ENCODE measurements at regions not wholly inside any gene's neighbourhood (a gene's known extent, or its start where the extent isn't known, plus 50 kb on each side); places are given as distances from the start of the nearest gene placed in this dataset.

GRCh38 chr10:128529225-128529624 lies 403.0 kb upstream of the MKI67 start:
- 74% methylated on average over 6 of the region's 6 CpGs for WGBS
- Histone ChIP-seq H3K27me3 (ENCODE audit: insufficient read depth, low read length) (no peaks in the 10 kb centered on the region), H3K4me1 (ENCODE audit: insufficient read depth, low read length) (peaks cover 23% of the 10 kb centered on the region), H3K36me3 (ENCODE audit: insufficient read depth, low read length) (no peaks in the 10 kb centered on the region), H3K4me3 (ENCODE audit: low read length) (no peak overlapping the region), H3K27ac (ENCODE audit: low read depth, low read length) (no peak overlapping the region), H3K9ac (ENCODE audit: low read depth, low read length) (no peak overlapping the region), H3K9me3 (ENCODE audit: insufficient read depth, low read depth, low read length) (no peaks in the 10 kb centered on the region)

DNA sequence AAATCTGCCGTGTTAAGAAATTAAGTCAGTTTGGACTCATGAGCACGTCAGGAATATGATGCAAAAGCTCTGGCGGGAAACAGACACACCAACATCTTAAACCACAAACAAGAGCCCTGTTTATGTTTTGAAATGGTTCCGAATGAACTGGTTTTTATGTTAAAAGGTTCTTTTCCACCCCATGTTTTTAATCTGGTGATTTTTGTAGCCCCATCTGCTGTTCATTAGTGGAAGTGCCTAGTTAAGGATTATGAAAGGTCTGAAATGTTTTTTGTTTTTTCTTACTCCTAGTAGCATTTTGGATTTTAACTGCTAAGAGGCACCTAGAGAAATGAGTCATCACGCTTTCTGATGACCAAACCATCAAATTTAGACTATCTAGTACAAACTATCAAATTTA lies 404.1 kb upstream of the MKI67 start:
- peaks cover 30% of the 10 kb centered on the region for H3K4me1 ChIP-seq (ENCODE audit: insufficient read depth, low read length)
- no peak overlapping the region for H3K4me3 ChIP-seq (ENCODE audit: low read length)
- H3K36me3 ChIP-seq (ENCODE audit: insufficient read depth, low read length): no peaks in the 10 kb centered on the region
- H3K27me3 ChIP-seq (ENCODE audit: insufficient read depth, low read length): no peaks in the 10 kb centered on the region
- H3K9me3 ChIP-seq (ENCODE audit: insufficient read depth, low read depth, low read length): no peaks in the 10 kb centered on the region
- no peak overlapping the region for H3K9ac ChIP-seq (ENCODE audit: low read depth, low read length)
- WGBS: 69% methylated on average over 5 of the region's 5 CpGs
- H3K27ac ChIP-seq (ENCODE audit: low read depth, low read length): no peak overlapping the region

DNA sequence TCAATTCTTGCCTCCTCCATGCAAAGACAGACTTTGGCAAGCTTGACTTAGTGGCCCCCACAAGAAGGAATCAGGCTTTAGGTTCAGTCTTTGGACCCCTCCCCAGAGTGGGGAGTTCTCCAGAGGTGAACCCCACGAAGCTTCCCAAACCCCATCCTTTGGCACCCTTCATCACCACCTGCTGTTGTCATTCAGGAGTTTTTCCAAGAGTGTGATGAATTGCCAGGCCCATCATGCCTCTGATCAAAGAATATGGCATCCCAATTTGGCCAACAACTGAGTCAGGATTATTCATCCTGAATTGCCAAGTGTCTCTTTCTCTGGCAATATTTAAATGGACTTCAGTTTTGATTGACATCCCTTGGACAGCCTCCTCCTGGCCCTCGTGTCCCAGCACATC lies 404.7 kb upstream of the MKI67 start:
- Histone ChIP-seq H3K4me3 (ENCODE audit: low read length) (no peak overlapping the region), H3K9ac (ENCODE audit: low read depth, low read length) (no peak overlapping the region), H3K27ac (ENCODE audit: low read depth, low read length) (no peak overlapping the region), H3K36me3 (ENCODE audit: insufficient read depth, low read length) (no peaks in the 10 kb centered on the region), H3K9me3 (ENCODE audit: insufficient read depth, low read depth, low read length) (no peaks in the 10 kb centered on the region), H3K27me3 (ENCODE audit: insufficient read depth, low read length) (no peaks in the 10 kb centered on the region), H3K4me1 (ENCODE audit: insufficient read depth, low read length) (peaks cover 30% of the 10 kb centered on the region)
- 92% methylated on average over 2 of the region's 2 CpGs for WGBS

DNA sequence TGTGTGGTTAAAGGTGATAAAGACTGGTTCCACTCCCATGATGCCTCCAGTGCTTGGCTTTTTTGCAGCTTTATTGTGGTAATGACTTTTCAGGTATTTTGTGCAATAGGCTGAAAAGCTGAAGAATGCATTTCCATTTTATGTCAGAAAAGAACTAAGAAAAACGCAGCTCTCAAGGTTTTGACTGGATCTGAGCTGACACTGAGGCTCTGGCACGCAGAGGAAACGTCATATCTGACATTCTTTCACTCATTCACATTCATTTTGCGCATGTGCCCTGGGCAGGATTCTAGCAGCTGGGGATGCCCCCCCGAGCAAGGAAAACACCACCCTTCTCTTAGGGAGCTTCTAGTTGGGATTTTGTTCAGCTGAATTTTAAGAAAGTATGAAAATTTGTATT lies 408.5 kb upstream of the MKI67 start:
- Histone ChIP-seq H3K27ac (ENCODE audit: low read depth, low read length) (no peak overlapping the region), H3K36me3 (ENCODE audit: insufficient read depth, low read length) (no peaks in the 10 kb centered on the region), H3K27me3 (ENCODE audit: insufficient read depth, low read length) (peaks cover 8% of the 10 kb centered on the region; the same call in 1 of the 2 replicates), H3K9ac (ENCODE audit: low read depth, low read length) (no peak overlapping the region), H3K4me3 (ENCODE audit: low read length) (no peak overlapping the region), H3K4me1 (ENCODE audit: insufficient read depth, low read length) (peaks cover 40% of the 10 kb centered on the region), H3K9me3 (ENCODE audit: insufficient read depth, low read depth, low read length) (no peaks in the 10 kb centered on the region)
- WGBS: 81% methylated on average over 4 of the region's 5 CpGs

DNA sequence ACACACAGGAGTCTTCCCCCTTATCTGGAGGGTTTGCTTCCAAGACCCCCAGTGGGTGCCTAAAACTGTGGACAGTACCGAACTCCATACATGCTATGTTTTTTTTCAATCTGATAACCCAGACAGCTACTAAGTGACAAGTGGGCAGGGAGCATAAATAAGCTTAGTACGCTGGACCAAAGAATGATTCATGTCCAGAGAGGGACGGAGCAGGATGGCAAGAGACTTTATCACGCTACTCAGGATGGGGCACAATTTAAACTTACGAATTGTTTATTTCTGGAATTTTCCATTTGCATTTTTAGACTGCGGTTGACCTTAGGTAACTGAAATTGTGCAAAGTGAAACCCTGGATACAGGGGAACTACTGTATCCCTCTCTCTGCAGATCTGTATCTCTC lies 410.0 kb upstream of the MKI67 start:
- H3K4me1 ChIP-seq (ENCODE audit: insufficient read depth, low read length): peaks cover 46% of the 10 kb centered on the region
- peaks cover 23% of the 10 kb centered on the region; the same call in 1 of the 2 replicates for H3K27me3 ChIP-seq (ENCODE audit: insufficient read depth, low read length)
- H3K4me3 ChIP-seq (ENCODE audit: low read length): no peak overlapping the region
- no peaks in the 10 kb centered on the region for H3K36me3 ChIP-seq (ENCODE audit: insufficient read depth, low read length)
- no peaks in the 10 kb centered on the region for H3K9me3 ChIP-seq (ENCODE audit: insufficient read depth, low read depth, low read length)
- no peak overlapping the region for H3K27ac ChIP-seq (ENCODE audit: low read depth, low read length)
- no peak overlapping the region for H3K9ac ChIP-seq (ENCODE audit: low read depth, low read length)
- WGBS: 94% methylated on average over 6 of the region's 6 CpGs

DNA sequence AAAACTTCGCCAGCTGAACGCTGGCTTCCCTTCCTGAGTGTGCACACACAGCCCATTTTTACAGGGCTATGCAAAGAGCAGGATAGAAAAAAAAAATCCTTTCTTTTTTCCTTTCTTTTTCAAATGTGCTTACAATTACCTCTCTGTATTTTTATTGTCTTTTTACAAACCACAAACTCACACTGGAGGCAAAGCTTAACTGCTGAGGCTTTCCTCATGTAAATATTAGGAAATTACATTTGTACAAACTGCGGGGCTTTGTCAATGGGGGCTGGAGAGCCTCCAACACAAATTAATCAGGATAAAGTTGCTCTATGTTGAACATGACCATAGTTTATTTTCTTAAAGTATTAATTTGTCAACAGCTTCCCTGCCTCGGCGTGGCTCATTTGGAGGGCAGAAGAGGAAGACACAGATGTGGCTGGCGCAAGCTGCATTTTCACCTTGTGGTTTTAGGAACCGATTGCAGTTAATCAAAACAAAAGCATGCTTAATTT lies 411.7 kb upstream of the MKI67 start:
- H3K9ac ChIP-seq (ENCODE audit: low read depth, low read length): peak overlapping the region; percentile 9; the same call in 1 of the 2 replicates
- WGBS: 43% methylated on average over 6 of the region's 7 CpGs
- H3K4me3 ChIP-seq (ENCODE audit: low read length): peak overlapping the region; percentile 10; the same call in 1 of the 2 replicates
- H3K27ac ChIP-seq (ENCODE audit: low read depth, low read length): no peak overlapping the region; the same call in 1 of the 2 replicates
- no peaks in the 10 kb centered on the region for H3K36me3 ChIP-seq (ENCODE audit: insufficient read depth, low read length)
- peaks cover 59% of the 10 kb centered on the region for H3K4me1 ChIP-seq (ENCODE audit: insufficient read depth, low read length)
- H3K9me3 ChIP-seq (ENCODE audit: insufficient read depth, low read depth, low read length): no peaks in the 10 kb centered on the region
- peaks cover 26% of the 10 kb centered on the region; the same call in 1 of the 2 replicates for H3K27me3 ChIP-seq (ENCODE audit: insufficient read depth, low read length)

- no peaks in the 10 kb centered on the region for H3K36me3 ChIP-seq (ENCODE audit: insufficient read depth, low read length)
- no peak overlapping the region for H3K4me3 ChIP-seq (ENCODE audit: low read length)
- H3K4me1 ChIP-seq (ENCODE audit: insufficient read depth, low read length): peaks cover 67% of the 10 kb centered on the region
- no peaks in the 10 kb centered on the region for H3K9me3 ChIP-seq (ENCODE audit: insufficient read depth, low read depth, low read length)
- peaks cover 26% of the 10 kb centered on the region; the same call in 1 of the 2 replicates for H3K27me3 ChIP-seq (ENCODE audit: insufficient read depth, low read length)
- H3K9ac ChIP-seq (ENCODE audit: low read depth, low read length): no peak overlapping the region
- WGBS: 84% methylated on average over 5 of the region's 5 CpGs
- no peak overlapping the region for H3K27ac ChIP-seq (ENCODE audit: low read depth, low read length)
Observed at GRCh38 chr10:128538671-128539070, 412.4 kb upstream of the MKI67 start.

- peak overlapping the region; percentile 47; the same call in 1 of the 2 replicates for H3K4me3 ChIP-seq (ENCODE audit: low read length)
- no peaks in the 10 kb centered on the region for H3K36me3 ChIP-seq (ENCODE audit: insufficient read depth, low read length)
- H3K4me1 ChIP-seq (ENCODE audit: insufficient read depth, low read length): peaks cover 74% of the 10 kb centered on the region
- no peak overlapping the region for H3K9ac ChIP-seq (ENCODE audit: low read depth, low read length)
- WGBS: 74% methylated on average over 9 of the region's 10 CpGs
- H3K27ac ChIP-seq (ENCODE audit: low read depth, low read length): no peak overlapping the region
- H3K9me3 ChIP-seq (ENCODE audit: insufficient read depth, low read depth, low read length): no peaks in the 10 kb centered on the region
- H3K27me3 ChIP-seq (ENCODE audit: insufficient read depth, low read length): peaks cover 31% of the 10 kb centered on the region
Observed at GRCh38 chr10:128539510-128540127, 413.4 kb upstream of the MKI67 start.

GRCh38 chr10:128540128-128540762 lies 414.0 kb upstream of the MKI67 start:
- 38% methylated on average over 38 of the region's 38 CpGs for WGBS
- peaks cover 70% of the 10 kb centered on the region for H3K4me1 ChIP-seq (ENCODE audit: insufficient read depth, low read length)
- peak overlapping the region; percentile 19; the same call in 1 of the 2 replicates for H3K9ac ChIP-seq (ENCODE audit: low read depth, low read length)
- H3K27ac ChIP-seq (ENCODE audit: low read depth, low read length): no peak overlapping the region; the same call in 1 of the 2 replicates
- H3K9me3 ChIP-seq (ENCODE audit: insufficient read depth, low read depth, low read length): no peaks in the 10 kb centered on the region
- H3K4me3 ChIP-seq (ENCODE audit: low read length): peak overlapping the region; percentile 47
- H3K36me3 ChIP-seq (ENCODE audit: insufficient read depth, low read length): no peaks in the 10 kb centered on the region
- H3K27me3 ChIP-seq (ENCODE audit: insufficient read depth, low read length): peaks cover 31% of the 10 kb centered on the region

- Histone ChIP-seq H3K9me3 (ENCODE audit: insufficient read depth, low read depth, low read length) (no peaks in the 10 kb centered on the region), H3K27me3 (ENCODE audit: insufficient read depth, low read length) (peaks cover 31% of the 10 kb centered on the region), H3K9ac (ENCODE audit: low read depth, low read length) (0 out of 2 replicates have a peak overlapping the region, but pooled peaks have one; percentile 39), H3K36me3 (ENCODE audit: insufficient read depth, low read length) (no peaks in the 10 kb centered on the region), H3K27ac (ENCODE audit: low read depth, low read length) (peak overlapping the region; percentile 57), H3K4me1 (ENCODE audit: insufficient read depth, low read length) (peaks cover 70% of the 10 kb centered on the region), H3K4me3 (ENCODE audit: low read length) (peak overlapping the region; percentile 47)
- 4% methylated on average over 46 of the region's 46 CpGs for WGBS
Observed at GRCh38 chr10:128540781-128541761, 414.8 kb upstream of the MKI67 start.
